SKM-1 (cell line): ENCODE measurements at regions not wholly inside any gene's neighbourhood (a gene's known extent, or its start where the extent isn't known, plus 50 kb on each side); places are given as distances from the start of the nearest gene placed in this dataset.
"Not testable (repeated sequence)": the region's sequence is repeated elsewhere in the genome, so short reads cannot be mapped to it uniquely, and the experiment has no call there.

ENCODE experiments used
- DNase-seq: peaks from one replicate; lab custom pipeline; 2025; ENCODE audit not compliant: unreplicated experiment; lab: John Stamatoyannopoulos, UW

DNA sequence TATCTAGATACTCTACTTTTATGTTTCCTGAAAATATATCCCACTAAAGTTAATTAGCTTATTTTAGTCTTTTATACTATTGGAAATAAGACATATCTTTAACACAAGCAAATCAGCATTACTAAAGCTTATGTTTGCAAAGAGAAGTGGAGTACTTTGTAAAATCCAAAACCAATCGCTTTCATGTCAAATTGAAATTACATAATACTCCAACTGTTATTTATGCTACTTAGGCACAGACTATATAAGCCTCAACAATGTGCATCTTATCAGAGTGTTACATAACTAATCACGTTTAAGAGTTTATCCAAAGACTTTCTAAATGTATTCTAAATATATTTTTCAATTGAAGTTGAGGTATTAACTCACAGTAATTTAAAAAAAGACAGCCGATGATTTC lies 200.0 kb downstream of the PCDH20 start:
- no peak for DNase-seq

- DNase-seq: no peak
Measured at GRCh38 chr13:61215116-61215515, 200.5 kb downstream of the PCDH20 start.

GRCh38 chr13:61214551-61214950 lies 201.1 kb downstream of the PCDH20 start:
- no peak for DNase-seq

DNA sequence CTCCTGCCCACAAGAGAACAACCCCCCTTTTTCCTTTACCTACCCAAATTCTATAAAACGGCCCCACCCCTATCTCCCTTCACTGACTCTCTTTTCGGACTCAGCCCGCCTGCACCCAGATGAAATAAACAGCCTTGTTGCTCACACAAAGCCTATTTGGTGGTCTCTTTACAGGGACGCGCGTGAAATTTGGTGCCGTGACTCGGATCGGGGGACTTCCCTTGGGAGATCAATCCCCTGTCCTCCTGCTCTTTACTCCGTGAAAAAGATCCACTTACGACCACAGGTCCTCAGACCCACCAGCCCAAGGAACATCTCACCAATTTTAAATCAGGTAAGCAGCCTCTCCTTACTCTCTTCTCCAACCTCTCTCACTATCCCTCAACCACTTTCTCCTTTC lies 209.8 kb downstream of the PCDH20 start:
- not testable (repeated sequence) for DNase-seq

- DNase-seq: no peak
Measured at GRCh38 chr13:61204025-61204424, 211.6 kb downstream of the PCDH20 start.

- DNase-seq: no peak
Measured at GRCh38 chr13:61202042-61202441, 213.6 kb downstream of the PCDH20 start.

- DNase-seq: no peak
Measured at GRCh38 chr13:61192826-61193225, 222.8 kb downstream of the PCDH20 start.

GRCh38 chr13:61188057-61188456 lies 227.6 kb downstream of the PCDH20 start:
- no peak for DNase-seq

- no peak for DNase-seq
Measured at GRCh38 chr13:61187471-61187870, 228.2 kb downstream of the PCDH20 start.

GRCh38 chr13:61183670-61184069 lies 232.0 kb downstream of the PCDH20 start:
- DNase-seq: no peak

DNA sequence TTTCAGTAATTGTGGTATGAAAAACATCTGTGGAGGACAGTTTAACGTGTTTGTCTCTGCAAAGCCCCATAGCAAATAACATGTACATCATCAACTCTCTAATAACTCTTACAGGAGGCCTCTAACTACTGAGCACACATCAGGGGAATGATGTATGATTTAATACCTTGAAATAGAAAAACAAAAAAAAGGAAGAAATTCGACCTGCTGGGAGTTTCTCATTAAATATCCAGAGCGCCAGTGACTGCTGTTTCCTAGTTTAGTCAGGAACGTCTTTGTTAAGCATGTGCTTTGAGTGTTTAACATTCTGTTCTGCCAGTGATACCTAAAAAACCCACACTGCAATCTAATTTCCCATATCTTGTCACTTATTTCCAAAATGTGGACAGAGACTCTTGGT lies 235.4 kb downstream of the PCDH20 start:
- DNase-seq: no peak

GRCh38 chr13:61179741-61180140 lies 235.9 kb downstream of the PCDH20 start:
- no peak for DNase-seq

DNA sequence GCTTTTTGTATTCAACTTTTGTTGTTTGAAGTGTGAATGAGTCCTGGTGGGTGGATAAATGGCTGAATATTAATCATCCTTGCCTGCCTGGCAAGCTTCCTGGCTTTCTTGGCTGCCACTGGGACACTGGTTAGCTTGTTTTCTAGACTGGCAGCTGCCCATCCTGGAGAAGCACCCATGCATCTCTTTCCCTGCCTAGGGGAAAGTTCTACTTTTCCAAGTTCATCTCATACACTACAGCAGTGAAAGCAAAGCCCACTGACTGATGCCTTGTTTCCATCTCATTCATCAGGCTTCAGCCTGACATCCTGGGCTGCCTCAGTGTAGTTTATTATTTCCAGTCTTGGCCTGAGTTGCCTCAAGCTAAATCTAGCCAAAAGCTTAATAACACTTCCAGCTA lies 244.8 kb downstream of the PCDH20 start:
- no peak for DNase-seq

- no peak for DNase-seq
Measured at GRCh38 chr13:61162636-61163035, 253.0 kb downstream of the PCDH20 start.

- DNase-seq: no peak
Measured at GRCh38 chr13:61162106-61162505, 253.5 kb downstream of the PCDH20 start.

GRCh38 chr13:61156753-61157152 lies 258.9 kb downstream of the PCDH20 start:
- DNase-seq: no peak

DNA sequence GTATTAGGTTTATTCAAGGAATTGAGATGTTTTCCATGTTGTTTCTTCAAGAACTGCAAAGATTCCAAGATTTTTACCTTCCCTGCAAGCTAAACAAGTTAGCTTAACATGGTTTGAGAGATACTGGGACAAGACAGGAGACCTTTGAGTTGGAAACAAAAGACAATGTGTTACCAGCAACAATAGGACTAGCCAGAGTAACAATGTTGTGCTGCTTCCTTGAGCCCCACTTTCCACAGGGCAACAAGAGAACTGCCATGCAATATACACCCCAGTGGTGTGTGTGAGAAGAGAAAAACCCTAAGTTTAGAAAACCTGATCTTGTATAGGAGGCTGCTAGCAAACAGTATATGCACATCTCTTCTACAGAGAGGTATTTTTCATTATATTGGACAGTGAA lies 264.6 kb downstream of the PCDH20 start:
- no peak for DNase-seq

GRCh38 chr13:61149331-61149730 lies 266.3 kb downstream of the PCDH20 start:
- no peak for DNase-seq

GRCh38 chr13:61148691-61149315 lies 266.8 kb downstream of the PCDH20 start:
- no peak for DNase-seq

- DNase-seq: no peak
Measured at GRCh38 chr13:61148211-61148610, 267.4 kb downstream of the PCDH20 start.

DNA sequence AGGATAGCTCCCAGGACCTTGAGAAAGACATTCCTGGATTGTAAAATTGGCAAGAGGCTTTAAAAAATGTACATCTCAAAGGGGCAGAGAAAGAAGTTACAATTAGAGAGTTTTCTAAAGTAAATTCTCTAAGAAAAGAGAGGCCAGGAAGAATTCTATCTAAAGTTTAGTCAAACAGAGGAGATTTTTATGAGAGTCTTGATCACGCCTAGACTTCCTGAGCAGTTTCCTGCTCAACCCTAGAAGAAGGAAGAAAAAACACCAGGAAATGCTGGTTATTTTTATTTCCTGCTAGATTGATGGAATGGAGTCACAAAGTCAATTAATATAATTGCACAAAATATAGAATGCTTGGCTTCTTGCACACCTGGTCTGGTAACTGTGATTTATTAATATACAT lies 269.1 kb downstream of the PCDH20 start:
- DNase-seq: no peak

GRCh38 chr13:61146158-61146557 lies 269.5 kb downstream of the PCDH20 start:
- DNase-seq: no peak

DNA sequence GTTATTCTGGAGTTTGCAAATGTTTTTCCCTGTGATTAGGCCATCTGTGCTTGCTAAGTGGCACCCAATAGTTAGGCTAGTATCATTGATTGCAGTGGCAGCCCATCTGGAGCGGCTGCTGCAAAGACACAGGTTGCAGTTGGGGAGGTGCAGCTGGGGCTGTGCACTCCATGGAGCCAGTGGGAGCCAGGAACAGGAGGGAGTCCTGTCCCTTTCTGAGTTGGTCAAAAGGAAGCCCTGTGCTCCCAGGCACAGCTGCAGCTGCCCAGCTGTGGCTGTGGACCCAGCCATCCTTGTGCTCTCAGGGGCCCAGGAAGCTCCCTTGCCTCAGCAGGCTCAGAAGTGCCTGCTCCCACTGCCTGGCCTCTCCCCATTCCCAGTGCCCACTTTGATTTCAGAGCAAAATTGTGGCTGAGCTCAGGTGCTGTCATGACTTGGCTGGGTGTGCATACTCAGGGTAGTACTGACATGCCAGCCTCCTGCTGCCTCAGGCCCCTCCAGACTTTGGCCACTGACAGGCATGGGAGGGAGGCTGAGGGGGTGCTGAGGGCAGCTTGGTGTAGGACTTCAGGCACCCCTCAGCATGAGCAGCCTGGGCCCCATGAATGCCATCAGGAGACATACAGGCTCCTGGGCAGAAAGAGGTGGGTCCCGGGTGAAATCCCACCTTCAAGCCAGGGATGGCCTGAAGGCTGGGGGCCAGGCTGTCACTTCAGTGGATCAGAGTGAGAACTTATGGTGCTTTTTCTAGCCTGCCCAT lies 270.6 kb downstream of the PCDH20 start:
- no peak for DNase-seq
